HG03342 (cell line): ENCODE measurements at regions not wholly inside any gene's neighbourhood (a gene's known extent, or its start where the extent isn't known, plus 50 kb on each side); places are given as distances from the start of the nearest gene placed in this dataset.
"Not testable (repeated sequence)": the region's sequence is repeated elsewhere in the genome, so short reads cannot be mapped to it uniquely, and the experiment has no call there.

Experiments
- ATAC-seq: cut with Tn5 transposase; IDR thresholded peaks from one replicate; pipeline ENCODE4 v1.9.1; 2021; ENCODE audit warnings: mild to moderate bottlenecking, moderate library complexity; ENCODE audit not compliant: unreplicated experiment

DNA sequence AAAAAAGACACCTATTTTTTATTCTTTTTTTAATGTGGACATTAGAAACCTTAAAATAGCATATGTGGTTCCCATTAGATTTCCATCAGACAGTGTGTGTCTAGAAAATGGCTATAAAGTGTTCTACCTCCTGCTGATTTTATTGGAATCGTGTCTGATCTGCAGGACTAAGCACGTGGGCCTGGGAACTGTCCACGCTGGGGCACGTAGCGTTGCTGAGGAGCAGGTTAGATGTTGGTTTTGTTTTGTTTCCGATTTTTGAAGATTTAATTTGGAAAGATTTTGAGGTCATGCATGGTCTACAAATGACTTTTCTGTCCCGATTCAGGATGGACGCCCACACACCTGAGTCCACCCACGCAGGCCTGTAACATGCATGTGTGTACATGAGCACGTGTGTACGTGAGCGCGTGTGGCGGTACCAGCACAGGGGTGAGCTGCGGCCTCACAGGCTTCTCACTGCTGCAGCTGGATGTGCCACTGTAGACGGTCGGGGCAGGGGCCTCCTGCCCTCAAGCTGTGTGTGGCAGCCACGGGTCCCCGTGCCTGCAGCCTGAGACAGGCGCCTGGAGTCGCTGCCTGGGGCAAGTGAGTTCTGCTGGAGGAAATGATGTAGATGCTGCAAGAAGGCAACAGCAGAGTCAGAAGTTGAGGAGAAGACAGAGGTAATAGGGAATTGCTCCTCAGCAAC is 99.7 kb upstream of the CTDP1 start:
- no peak for ATAC-seq

DNA sequence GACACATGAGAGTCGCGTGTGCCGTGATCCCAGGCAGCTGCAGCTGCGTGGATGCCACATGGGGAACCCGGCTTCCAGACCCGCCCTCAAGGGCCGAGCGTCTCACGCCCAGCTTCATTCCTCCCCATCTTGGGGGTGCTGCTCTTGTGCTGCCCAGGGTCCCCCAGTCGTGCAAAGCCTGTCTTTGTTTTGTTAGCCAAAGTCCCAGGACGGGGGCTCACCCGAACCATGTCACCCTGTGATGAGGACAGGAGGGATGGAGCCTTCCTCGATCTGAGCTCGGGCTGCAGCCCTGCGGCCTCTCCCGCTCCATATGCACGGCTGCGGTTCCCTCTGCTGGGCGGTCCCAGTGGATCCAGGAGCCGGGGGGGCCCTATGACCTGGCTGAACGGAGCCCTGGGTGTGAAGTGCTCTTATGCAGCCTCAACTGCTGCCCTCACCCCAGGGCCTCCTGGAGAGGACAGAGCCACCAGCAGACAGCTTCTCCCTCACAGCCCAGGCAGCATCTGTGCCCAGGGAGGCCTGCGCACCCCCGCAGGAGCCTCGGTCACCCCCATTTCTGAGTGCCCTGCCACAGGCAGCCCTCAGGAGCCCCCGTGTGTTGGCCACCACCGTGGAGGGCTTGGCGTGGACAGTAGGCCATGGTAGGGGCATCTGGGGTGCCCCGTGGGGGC is 99.0 kb upstream of the CTDP1 start:
- no peak for ATAC-seq

DNA sequence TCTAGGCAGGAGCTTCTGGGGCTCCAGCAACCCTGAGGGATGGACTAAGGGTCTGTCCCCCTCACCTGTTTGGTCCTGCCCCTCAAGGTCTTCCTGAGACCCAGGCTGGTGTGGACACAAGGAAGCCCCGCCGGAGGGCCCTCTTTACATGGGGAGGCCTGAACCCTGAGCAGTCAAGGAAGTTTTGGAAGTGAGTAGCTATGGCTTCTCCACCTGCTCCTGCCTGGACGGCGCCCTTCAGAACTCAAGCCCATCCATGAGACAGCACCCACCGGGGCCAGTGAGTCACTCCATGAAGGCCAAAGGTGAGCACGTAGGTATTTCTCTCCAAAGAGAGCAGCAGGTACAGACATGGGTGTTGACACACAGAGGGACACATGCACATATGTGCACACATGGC is 98.2 kb upstream of the CTDP1 start:
- ATAC-seq, result no peak

DNA sequence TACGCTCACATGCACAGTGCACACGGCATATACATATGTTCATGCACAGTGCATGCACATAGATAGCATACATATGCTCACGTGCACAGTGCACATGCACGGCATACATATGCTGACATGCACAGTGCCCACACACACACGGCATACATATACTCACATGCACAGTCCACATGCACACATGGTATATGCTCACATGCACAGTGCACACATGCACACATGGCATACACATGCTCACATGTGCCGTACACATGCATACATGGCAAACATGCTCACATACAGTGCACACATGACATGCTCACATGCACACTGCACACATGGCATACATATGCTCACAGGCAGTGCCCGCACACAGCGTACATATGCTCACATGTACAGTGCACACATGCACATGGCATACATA is 97.7 kb upstream of the CTDP1 start:
- ATAC-seq, result no peak

DNA sequence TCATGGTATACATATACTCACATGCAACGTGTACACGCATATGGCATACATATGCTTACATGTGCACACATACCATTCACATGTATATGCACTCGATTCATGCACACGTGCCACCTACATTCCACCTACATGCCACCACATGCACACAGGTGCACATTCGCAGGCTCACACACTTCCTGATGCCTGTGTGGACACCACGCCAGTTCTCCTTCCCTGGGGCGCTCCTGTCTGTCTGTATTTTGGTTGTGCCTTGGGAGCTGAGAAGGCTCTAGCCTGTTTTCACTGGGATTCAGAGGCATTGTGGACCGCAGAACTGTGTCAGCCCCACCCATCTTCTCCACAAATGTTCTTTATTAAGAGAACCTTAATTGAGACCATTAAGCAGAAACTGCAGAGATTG is 96.6 kb upstream of the CTDP1 start:
- ATAC-seq, result no peak

DNA sequence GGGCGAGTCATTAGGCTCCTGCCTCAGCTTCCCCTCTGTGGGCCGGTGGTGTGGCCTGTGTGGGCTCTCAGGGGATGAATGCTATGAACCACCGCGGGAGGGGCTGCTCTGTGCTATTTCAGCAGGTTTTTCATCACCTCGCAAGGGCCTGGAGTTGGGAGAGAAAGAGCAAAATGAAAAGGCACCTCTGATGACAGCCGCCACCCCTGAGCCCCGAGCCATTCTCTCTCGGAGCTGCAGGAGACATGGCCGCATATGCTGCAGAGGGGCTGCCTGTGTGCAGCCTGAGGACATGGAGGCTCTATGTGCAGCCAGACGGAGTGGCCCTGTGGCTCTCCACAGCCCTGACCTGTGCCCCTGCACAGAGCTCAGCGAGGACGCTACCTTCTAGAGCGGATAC is 96.2 kb upstream of the CTDP1 start:
- ATAC-seq, result no peak

DNA sequence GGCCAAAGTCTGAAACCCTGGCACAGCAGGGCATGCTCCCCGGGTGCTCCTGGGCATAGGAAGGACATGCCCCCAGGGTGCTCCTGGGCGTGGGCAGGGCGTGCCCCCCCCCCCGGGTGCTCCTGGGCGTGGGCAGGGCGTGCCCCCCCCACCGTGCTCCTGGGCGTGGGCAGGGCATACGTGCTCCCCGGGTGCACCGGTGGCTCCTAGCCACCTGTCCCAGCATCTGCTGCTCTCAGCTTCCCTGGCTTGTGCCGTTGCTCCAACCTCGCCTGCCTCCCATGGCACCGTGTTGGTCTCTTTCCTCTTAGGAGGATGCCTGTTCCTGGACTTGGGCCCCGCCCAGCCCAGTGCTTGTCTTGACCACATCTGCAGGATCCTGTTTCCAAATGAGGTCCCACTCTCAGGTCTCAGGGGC is 95.6 kb upstream of the CTDP1 start:
- ATAC-seq, result no peak

DNA sequence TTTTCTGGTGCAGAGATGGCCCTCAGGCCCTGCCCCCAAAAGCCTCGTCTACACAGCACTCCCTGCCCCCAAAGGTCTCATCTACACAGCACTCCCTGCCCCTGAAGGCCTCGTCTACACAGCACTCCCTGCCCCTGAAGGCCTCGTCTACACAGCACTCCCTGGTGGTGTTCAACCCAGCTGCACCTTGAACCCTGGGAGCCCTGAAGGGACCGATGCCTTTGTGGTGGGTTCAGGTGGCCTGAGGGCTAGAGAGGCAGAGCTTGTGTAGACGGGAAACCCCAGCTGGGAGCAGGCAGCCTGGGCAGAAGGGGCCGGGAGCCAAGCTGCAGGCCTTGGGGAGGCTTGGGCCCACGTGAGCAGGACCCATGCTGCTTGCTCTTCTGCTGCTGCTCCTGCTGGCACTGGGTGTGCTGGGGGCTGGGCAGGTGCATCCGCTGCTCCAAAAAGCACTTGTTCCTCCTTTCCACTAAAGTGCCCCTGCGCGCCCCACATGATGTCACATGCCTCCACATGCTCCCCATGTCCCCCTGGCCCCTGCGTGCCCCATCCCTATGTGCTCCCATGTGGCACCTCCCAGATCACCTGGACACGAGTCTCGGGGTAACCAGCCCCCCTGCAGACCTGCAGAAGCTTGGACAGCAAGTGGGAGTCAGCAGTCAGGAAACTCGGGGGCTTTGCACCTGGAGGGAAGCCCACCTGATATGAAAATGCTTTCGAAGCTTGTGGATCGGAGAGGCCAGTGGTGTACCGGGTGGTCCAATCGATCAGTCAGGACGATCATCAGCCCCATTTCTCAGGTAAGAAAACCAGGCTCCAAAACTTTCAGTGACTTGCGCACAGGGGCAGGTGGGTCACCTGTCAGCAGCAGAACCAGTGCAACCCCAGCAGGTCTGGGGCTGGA is 94.9 kb upstream of the CTDP1 start:
- no peak for ATAC-seq

DNA sequence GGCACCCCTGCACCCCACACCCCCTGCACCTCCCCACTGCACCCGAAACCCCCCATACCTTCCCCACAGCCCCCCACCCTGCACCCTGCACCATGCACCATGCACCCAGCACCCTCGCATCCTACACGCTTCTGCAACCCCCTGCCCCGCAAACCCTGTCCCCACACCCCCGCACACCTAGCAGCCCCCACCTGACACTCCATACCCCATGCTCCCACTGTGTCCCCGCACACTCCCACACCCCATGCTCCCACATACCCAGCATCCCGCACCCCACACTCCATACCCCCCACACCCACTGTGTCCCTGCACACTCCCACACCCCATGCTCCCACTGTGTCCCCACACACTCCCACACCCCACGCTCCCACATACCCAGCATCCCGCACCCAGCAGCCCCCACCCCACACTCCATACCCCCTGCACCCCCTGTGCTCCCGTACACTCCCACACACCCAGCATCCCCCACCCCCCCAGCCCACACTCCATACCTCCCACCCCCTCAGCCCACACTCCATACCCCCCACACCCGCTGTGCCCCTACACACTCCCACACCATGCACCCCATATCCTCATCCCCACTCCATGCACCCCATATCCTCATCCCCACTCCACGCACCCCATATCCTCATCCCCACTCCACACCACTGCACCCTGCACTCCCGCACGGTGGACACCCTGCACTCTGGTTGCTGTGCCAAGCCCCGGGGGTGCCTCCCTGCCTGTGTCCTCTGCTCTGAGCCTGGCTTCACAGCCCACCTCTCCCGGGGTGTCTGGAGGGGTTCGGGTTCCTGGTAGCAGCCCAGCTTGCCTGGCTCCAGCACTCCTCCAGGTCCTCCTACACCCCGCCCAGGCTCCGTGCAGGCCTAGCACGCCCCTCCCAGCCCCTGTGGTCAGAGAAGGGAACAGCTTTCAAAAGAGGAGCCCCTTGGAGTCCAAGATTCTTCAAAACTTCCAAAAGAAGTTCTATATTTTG is 93.9 kb upstream of the CTDP1 start:
- no peak for ATAC-seq

DNA sequence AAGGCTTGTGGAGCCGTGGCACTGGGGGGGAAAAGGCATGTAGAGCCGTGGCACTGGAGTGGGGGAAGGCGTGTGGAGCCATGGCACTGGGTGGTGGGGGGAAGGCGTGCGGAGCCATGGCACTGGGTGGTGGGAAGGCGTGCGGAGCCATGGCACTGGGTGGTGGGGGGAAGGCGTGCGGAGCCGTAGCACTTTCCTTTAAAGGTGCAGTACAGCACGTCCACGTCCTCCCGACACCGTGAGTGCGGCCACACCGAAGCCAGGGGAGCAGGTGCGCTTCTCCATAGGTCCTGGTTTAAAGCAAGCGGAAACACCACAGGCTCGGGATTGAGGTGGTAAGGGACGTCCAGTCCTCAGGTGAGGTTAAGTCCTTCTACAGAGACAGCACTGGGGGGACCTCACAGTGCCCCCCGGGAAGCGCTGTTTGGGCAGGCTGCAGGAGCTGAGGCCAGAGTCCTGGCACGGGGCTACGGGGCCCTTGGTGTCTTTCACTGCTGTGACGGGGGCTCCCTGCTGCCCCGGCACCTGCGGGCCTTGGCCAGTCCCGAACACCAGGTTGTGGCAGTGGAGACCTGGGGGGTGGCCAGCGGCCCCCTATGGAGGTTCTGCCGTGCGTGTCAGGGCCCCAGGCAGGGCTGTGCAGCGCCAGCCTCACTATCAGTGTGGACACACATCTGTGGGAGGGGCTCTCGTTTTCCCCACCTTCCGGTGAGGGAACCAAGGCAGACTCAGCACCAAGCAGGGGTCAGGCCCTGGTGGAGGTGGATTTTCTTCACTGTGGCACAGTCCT is 93.0 kb upstream of the CTDP1 start:
- no peak for ATAC-seq

DNA sequence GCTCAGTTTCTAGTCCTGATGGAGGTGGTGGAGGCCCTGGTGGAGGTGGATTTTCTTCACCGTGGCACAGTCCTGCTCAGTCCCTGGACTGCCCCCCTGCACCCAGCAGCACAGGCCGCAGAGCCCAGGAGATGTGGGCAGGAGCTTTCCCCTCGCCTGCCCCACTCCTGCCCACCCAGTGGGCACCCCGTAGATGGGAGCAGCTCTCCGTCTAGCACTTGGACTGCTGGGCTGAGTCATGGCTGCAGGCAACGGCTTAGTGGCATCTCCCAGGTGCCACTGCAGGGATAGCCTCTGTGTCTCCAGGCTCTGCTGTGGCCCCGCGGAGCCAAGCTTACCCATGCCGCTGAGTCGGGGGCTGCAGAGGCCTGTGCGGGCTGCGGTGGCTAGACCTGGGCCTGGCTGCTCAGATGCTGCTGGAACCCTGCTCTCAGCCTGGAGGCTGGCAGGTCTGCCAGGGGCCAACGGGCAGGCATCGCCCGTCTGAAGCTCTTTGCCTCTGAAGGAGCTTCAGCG is 92.3 kb upstream of the CTDP1 start:
- ATAC-seq, result no peak

DNA sequence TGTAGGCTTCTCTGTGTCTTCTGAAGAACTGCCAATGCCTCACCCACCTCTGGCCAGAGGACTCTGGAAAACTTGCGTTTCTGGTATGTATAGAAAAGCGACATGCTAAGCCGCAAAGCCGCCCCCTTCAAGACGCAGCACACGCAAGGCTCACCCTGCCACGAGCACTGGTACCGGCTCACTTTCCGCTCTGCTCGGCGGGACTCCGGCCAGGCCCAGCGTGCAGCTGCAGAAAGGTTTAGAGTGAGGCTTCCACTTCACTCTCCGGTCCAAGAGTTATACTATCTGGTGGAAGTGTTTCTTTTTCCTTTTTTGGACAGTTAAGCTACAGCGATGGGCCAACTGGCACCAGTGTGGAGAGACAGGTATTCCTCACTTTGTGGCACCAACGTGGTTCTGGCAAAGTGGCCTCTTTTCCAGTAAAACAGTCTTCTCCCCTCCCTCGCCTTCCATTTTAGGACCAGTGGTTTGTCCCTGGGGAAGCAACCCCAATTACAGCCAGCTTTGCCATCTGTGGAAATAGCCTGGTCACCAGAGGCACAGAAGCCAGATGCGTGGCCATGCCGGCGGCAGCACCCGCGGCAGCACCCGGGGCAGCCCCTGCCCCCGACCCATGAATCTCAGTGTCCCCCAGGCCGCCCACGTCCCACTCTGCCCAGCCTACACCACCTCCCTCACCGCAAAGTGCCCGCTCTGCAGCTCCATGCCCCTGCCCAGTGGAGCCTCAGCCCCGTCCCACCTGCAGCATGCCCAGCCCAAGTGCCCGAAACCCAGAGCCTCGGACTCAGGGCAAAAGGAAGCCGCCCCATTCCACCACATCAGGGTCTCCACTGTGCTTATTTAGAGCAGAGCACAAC is 91.6 kb upstream of the CTDP1 start:
- ATAC-seq, result no peak

DNA sequence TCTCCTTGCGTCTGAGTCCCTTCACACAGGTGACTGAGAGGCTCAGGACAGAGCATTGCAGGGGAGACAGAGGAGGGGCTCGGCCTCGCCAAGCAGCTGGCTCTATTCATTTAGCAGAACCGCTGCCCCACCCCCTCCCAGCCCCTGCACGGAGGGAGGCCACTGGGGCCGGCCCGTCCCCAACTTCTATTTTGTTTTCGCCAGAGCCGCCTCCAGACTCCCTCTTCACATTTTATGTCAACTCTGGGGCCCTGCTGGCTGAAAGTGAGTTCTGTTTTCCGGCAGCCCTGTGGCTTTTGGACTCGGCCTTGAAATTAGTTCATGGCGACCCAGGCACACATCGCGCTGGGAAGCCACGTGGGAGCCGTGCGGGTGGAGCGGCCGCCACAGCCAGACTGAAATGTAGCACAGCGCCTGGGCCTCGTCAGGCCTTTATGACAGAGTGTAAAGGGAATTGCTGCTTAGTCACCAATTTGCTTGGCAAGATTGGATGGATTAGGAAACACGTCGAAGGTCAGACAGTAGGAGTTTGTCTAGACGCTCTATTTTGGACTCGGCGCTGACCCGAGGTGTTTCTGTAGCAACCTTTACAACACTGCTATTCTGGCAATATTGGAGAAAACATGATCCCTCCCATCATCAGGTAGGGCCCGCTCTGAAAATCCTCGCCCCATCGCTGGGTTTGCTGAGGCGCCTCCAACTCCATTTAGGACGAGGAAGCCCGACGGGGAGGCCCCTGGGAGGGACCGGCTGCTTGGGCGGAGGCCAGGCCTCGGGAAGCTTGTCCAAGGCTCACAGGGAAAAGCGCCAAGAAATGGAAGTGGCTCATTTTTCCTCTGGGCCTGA is 90.7 kb upstream of the CTDP1 start:
- ATAC-seq, result no peak

DNA sequence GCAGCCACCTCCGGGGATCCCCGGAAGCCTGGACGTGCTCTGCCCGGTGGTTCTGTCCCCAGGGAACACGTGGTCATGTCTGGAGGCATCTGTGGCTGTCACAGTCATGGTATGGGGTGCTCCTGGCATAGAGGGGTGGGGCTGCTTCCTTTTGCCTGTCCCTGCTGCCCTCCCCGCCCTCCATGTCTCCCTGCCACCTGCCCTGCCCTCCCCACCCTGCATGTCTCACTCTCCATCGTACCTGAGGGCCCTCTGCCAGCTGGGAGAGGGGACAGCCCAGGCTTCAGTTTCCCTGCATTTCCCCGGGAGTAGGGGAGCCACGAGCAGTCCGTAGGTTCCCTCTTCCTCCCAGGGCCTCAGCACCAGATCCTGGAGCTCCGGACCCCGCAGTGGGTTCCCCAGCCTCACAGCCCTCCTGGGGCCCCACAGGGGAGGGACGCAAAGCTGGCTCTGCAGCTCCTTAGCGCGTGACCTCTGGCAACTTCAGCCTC is 90.0 kb upstream of the CTDP1 start:
- ATAC-seq, result no peak

DNA sequence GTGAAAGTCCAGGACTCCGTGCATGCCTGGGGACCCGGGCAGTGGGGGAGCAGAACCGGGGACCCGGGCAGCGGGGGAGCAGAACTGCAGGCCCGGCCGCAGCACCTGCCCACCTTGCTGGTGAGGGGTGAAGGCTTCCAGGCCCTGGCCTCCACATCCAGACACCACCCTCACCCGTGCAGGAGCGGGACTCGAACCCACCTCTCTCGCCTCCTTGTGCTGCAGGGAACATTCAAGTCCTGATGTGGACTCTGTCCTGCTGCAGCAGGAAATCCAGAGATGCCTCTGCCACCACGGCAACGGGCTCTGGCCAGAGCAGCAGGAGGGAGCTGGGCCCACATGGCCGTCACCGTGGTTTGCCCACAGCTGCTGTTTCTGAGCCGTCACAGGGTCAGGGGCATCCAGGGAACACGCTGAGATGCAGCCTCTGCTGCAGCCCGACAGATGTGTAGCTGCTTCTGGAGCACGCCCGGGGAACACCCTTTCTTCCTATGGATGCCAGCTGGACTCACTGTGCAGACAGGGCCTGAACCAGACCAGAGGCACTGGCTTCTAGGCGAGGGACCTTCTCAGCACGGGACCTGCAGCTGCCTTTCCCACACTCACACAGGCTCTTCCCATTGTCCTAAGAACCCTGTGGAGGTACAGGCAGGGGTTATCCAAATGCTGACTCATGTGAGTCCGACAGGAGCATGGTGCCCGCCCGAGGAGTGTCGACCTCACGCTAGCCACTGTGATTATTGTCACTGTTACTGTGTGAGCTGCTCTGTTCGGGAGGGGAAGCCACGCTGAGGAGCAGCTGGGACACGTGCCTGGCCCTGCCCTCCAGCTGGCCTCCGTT is 89.2 kb upstream of the CTDP1 start:
- no peak for ATAC-seq

DNA sequence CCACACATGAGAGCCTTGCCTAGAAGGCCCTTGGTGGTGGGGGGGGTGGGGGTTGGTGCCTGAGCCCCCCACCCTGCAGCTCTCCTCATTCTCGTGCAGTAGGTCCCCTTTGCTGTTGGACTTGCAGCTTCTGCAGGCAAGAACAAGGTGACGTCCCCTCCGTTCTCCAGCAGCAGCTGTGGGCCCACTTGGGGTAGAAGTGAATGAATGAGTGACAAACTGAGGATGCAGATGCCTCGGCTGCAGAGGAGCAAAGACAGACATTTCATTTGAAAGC is 88.6 kb upstream of the CTDP1 start:
- ATAC-seq, result no peak

DNA sequence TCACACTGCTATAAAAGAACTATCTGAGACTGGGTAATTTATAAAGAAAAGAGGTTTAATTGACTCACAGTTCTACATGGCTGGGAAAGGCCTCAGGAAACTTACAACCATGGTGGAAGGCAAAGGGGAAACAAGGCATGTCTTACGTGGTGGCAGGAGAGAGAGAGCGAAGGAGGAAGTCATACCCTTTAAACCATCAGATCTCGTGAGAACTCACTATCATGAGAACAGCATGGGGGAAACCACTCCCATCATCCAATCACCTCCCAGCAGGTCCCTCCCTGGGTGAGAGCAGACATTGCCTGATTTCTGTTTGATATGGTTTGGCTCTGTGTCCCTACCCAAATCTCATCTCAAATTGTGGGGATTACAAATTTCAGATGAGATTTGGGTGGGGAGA is 86.9 kb upstream of the CTDP1 start:
- ATAC-seq, result not testable (repeated sequence)
